Esophagus (tissue), 2 donors: ENCODE measurements at regions not wholly inside any gene's neighbourhood (a gene's known extent, or its start where the extent isn't known, plus 50 kb on each side); places are given as distances from the start of the nearest gene placed in this dataset.

Experiments
- H3K27ac ChIP-seq, 2 donors: one replicate each; pipeline ENCODE4 v1.5.1; 2013; ENCODE audit warnings: low read depth in 2 of 2, mild to moderate bottlenecking in 2 of 2, inconsistent platforms in 1 of 2, low read length in 1 of 2, moderate library complexity in 1 of 2
- H3K27me3 ChIP-seq, 2 donors: one replicate each; pipeline ENCODE4 v1.6.1; 2013; ENCODE audit warnings: low read length in 2 of 2, control low read depth in 1 of 2, mild to moderate bottlenecking in 1 of 2; ENCODE audit not compliant: insufficient read depth in 2 of 2, control insufficient read depth in 1 of 2
- H3K36me3 ChIP-seq, 2 donors: one replicate each; pipeline ENCODE4 v1.6.1; 2013; ENCODE audit warnings: low read length in 1 of 2; ENCODE audit not compliant: control insufficient read depth in 2 of 2, insufficient read depth in 2 of 2
- H3K4me1 ChIP-seq, 2 donors: one replicate each; pipeline ENCODE4 v1.6.1; 2013; ENCODE audit warnings: low read length in 1 of 2; ENCODE audit not compliant: control insufficient read depth in 2 of 2, insufficient read depth in 2 of 2
- H3K4me3 ChIP-seq, 2 donors: one replicate each; pipeline ENCODE4 v1.5.1; 2013; ENCODE audit warnings: low read length in 2 of 2, mild to moderate bottlenecking in 2 of 2, low read depth in 1 of 2, moderate library complexity in 1 of 2
- H3K9me3 ChIP-seq, 2 donors: one replicate each; pipeline ENCODE4 v1.6.1; 2013; ENCODE audit warnings: mild to moderate bottlenecking in 2 of 2, low read depth in 1 of 2, low read length in 1 of 2, moderate library complexity in 1 of 2; ENCODE audit not compliant: control insufficient read depth in 2 of 2, insufficient read depth in 1 of 2
- WGBS, 2 donors: extraction: QIAGEN DNeasy Blood & Tissue Kit; methylation state at CpG; one replicate each; pipeline ENCODE4 v1.1.7; 2013; 5-methylcytosine and 5-hydroxymethylcytosine counted together
- donor health status: healthy with polysubstance abuse.
- donor health status: Bipolar disorder and iron deficiency.

- Histone ChIP-seq H3K9me3 (no peaks in the 10 kb centered on the region), H3K4me3 (no peak overlapping the region), H3K27me3 (no peaks in the 10 kb centered on the region), H3K27ac (no peak overlapping the region), H3K36me3 (no peaks in the 10 kb centered on the region), H3K4me1 (no peaks in the 10 kb centered on the region)
- WGBS, 2 donors: 8 to 10% methylated on average over 62 to 67 of the region's 67 CpGs
Observed at GRCh38 chr6:165854061-165854862, 191.2 kb upstream of the PDE10A start.

DNA sequence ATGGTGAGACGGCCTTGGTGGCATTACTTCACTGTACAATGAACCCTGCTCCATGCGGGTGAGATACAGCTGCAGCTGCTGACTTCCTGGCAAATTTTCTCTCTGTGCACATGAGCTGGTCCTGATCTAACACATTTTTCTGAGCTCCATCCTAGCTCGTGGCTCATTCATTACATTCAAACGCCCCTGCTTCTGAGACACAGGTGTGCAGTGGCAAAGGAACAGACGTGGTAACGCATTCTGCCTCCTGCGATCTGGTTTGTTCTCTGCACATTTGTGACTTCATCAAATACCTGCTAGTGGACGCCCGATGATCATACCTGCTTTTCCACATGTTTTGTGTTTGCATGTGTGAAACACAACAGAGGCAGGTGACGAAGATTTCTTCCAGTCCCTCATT lies 189.6 kb upstream of the PDE10A start:
- Histone ChIP-seq H3K4me1 (no peaks in the 10 kb centered on the region), H3K27me3 (no peaks in the 10 kb centered on the region), H3K4me3 (no peak overlapping the region), H3K36me3 (no peaks in the 10 kb centered on the region), H3K9me3 (no peaks in the 10 kb centered on the region), H3K27ac (no peak overlapping the region)
- WGBS, 2 donors: 79 to 82% methylated on average over 10 of the region's 10 CpGs

- 13 to 16% methylated on average over 9 of the region's 9 CpGs for WGBS, 2 donors
- H3K27me3 ChIP-seq: no peaks in the 10 kb centered on the region
- H3K9me3 ChIP-seq: no peaks in the 10 kb centered on the region
Observed at GRCh38 chr6:165850434-165851019, 187.5 kb upstream of the PDE10A start.

GRCh38 chr6:165849534-165850430 lies 186.7 kb upstream of the PDE10A start:
- no peak overlapping the region for H3K27ac ChIP-seq
- WGBS, 2 donors: 49 to 50% methylated on average over 27 of the region's 27 CpGs
- no peaks in the 10 kb centered on the region for H3K9me3 ChIP-seq
- H3K4me3 ChIP-seq: no peak overlapping the region
- peaks cover 0 to 4% of the 10 kb centered on the region in 2 donors for H3K4me1 ChIP-seq
- no peaks in the 10 kb centered on the region for H3K27me3 ChIP-seq
- H3K36me3 ChIP-seq: no peaks in the 10 kb centered on the region

More at GRCh38 chr6:165850434-165851019, 187.5 kb upstream of the PDE10A start:
- H3K27ac ChIP-seq: no peak overlapping the region
- no peaks in the 10 kb centered on the region for H3K36me3 ChIP-seq
- H3K4me1 ChIP-seq: peaks cover 0 to 4% of the 10 kb centered on the region in 2 donors
- no peak overlapping the region for H3K4me3 ChIP-seq

- Histone ChIP-seq H3K9me3 (no peaks in the 10 kb centered on the region), H3K27me3 (no peaks in the 10 kb centered on the region), H3K36me3 (no peaks in the 10 kb centered on the region), H3K4me3 (no peak overlapping the region), H3K27ac (no peak overlapping the region), H3K4me1 (peaks cover 0 to 4% of the 10 kb centered on the region in 2 donors)
- 76 to 93% methylated on average over 11 of the region's 11 CpGs for WGBS, 2 donors
Observed at GRCh38 chr6:165848086-165848426, 185.0 kb upstream of the PDE10A start.

DNA sequence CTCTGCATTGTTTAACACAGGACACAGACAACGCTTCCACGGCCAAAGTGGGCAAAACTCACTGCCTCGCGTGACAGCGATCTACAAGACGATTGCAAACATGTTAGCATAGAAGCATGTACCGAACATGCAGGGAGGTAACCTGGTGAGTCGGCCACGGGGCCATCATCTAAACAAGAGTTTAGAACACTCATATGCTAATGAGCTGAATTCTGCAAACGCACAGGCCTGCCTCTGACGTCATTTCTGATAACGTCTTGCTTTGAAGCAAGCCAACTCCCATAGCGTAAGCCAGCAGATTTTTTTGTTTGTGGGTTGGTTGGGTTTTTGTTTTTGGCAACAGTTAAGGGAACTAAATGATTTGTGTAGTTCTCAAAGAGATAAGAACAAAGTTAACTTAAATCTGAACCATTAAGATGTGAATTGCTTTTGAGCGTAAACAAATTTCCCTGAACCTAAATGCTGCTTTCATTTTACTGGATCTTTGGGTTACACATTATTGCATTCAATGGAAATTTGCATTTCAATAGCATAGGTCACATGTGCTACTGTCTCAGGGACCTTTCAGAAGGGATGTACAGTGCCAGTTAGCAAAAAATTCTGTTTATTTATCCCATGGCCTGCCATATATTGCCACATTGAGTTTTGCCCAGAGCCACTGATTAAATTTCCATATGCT lies 184.5 kb upstream of the PDE10A start:
- H3K4me1 ChIP-seq: peaks cover 0 to 4% of the 10 kb centered on the region in 2 donors
- 43 to 50% methylated on average over 14 of the region's 14 CpGs for WGBS, 2 donors
- no peaks in the 10 kb centered on the region for H3K9me3 ChIP-seq
- H3K27me3 ChIP-seq: no peaks in the 10 kb centered on the region
- H3K4me3 ChIP-seq: no peak overlapping the region
- no peak overlapping the region for H3K27ac ChIP-seq
- H3K36me3 ChIP-seq: no peaks in the 10 kb centered on the region

DNA sequence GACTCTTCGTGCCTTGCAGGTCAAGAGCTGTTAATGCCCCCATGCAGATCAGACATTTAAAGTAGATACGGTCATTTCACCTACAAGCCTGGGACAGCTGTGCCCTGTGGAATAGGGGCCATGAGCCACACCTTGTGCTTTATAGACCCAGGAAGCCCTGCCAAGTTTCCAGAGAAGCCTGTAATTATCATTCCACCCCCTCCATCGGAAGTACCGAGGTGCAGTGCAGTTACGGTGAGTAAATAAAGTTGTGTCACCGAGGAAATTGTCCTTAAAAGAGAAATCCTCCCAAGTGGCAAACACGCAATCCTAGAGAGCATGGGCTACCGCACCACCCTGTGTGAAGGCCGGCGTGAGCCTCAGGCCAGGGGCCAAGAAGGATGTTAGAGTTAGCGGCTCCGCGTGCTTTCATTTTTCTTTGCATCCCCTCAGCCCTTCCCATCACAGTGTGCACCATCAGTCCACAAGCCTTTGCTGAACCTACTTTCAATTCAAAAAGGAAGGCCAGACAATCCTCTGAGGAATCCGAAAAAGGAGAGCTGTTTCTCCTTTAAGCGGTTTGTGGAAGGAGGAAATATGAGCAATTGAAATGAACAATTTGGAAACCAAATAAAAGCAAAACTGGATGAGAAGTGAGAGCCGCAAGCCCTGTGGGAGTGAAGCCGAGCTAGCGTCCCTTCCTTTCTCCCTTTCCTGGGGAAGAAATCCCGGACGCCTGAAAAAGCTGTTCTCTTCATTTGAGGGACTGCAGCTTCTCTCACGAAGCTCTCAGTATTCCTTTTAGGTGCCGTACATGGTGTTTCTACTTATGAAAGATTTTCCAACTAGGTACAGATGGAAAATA lies 183.3 kb upstream of the PDE10A start:
- Histone ChIP-seq H3K36me3 (no peaks in the 10 kb centered on the region), H3K27me3 (no peaks in the 10 kb centered on the region), H3K4me1 (peaks cover 0 to 4% of the 10 kb centered on the region in 2 donors), H3K27ac (no peak overlapping the region), H3K4me3 (peak overlapping the region in 1 of 2 donors; percentile 7), H3K9me3 (no peaks in the 10 kb centered on the region)
- WGBS, 2 donors: 51 to 54% methylated on average over 22 of the region's 22 CpGs

DNA sequence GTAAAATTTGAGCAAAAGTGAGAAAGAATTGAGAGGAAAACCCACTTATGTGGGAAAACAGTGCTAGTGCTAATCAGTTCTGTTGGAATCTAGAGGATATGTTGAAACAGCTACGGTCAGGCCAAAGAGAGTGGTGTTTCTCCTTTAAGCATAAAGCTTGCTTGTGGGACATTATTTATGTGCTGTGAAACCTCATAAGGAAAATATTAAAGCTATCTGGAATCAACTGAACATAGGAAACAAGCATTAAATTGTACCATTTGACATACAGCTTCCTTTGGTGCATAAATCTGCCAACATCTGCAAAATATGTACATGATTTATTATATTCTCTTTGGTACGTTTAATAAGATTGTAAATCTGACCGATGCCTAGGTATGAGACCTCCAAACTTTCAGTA lies 182.5 kb upstream of the PDE10A start:
- H3K4me3 ChIP-seq: no peak overlapping the region
- 56 to 57% methylated on average over 3 of the region's 3 CpGs for WGBS, 2 donors
- no peaks in the 10 kb centered on the region for H3K36me3 ChIP-seq
- H3K9me3 ChIP-seq: no peaks in the 10 kb centered on the region
- no peaks in the 10 kb centered on the region for H3K27me3 ChIP-seq
- no peak overlapping the region for H3K27ac ChIP-seq
- H3K4me1 ChIP-seq: peaks cover 0 to 4% of the 10 kb centered on the region in 2 donors
